ENCODE measurements at regions not wholly inside any gene's neighbourhood (a gene's known extent, or its start where the extent isn't known, plus 50 kb on each side); places are given as distances from the start of the nearest gene placed in this dataset.

GRCh38 chr6:167757821-167758220, 68.9 kb upstream of the AFDN start:
- TF ChIP-seq CTCF (IDR thresholded peaks at IDR 0.05; ENCODE audit: low read length, missing control alignments), result no peak
- no peak for DNase-seq (ENCODE audit: low read depth)
- no peak overlapping the region for H3K4me3 ChIP-seq (replicated peaks; ENCODE audit: low read depth, low read length)

GRCh38 chr6:167758309-167759023, 68.2 kb upstream of the AFDN start:
- TF ChIP-seq CTCF (IDR thresholded peaks at IDR 0.05; ENCODE audit: low read length, missing control alignments), result no peak
- H3K4me3 ChIP-seq (replicated peaks; ENCODE audit: low read depth, low read length), result no peak overlapping the region
- DNase-seq (ENCODE audit: low read depth), result no peak

- no peak for TF ChIP-seq CTCF (IDR thresholded peaks at IDR 0.05; ENCODE audit: low read length, missing control alignments)
- DNase-seq (ENCODE audit: low read depth), result no peak
- no peak overlapping the region for H3K4me3 ChIP-seq (replicated peaks; ENCODE audit: low read depth, low read length)
Measured at GRCh38 chr6:167759206-167759605, 67.5 kb upstream of the AFDN start.

- no peak for TF ChIP-seq CTCF (IDR thresholded peaks at IDR 0.05; ENCODE audit: low read length, missing control alignments)
- no peak for DNase-seq (ENCODE audit: low read depth)
- no peak overlapping the region for H3K4me3 ChIP-seq (replicated peaks; ENCODE audit: low read depth, low read length)
Measured at GRCh38 chr6:167759912-167760311, 66.8 kb upstream of the AFDN start.

GRCh38 chr6:167760979-167761793, 65.5 kb upstream of the AFDN start:
- no peak overlapping the region for H3K4me3 ChIP-seq (replicated peaks; ENCODE audit: low read depth, low read length)
- peak; percentile 96 for DNase-seq (ENCODE audit: low read depth)
- no peak for TF ChIP-seq CTCF (IDR thresholded peaks at IDR 0.05; ENCODE audit: low read length, missing control alignments)

- no peak overlapping the region for H3K4me3 ChIP-seq (replicated peaks; ENCODE audit: low read depth, low read length)
- TF ChIP-seq CTCF (IDR thresholded peaks at IDR 0.05; ENCODE audit: low read length, missing control alignments), result no peak
Measured at GRCh38 chr6:167761794-167762258, 64.9 kb upstream of the AFDN start.

More at GRCh38 chr6:167761794-167762258, 64.9 kb upstream of the AFDN start:
- no peak for DNase-seq (ENCODE audit: low read depth)

All from fibroblast of pulmonary artery (primary cell).